Sigmoid colon (tissue), 4 donors: ENCODE measurements at regions not wholly inside any gene's neighbourhood (a gene's known extent, or its start where the extent isn't known, plus 50 kb on each side); places are given as distances from the start of the nearest gene placed in this dataset.

Experiments used
- EP300 ChIP-seq, 4 donors: sonication (generic); formaldehyde crosslinking; IDR thresholded peaks; one replicate each; pipeline ENCODE4 v1.6.1; 2017; ENCODE audit warnings: antibody characterized with exemption in 4 of 4
- POLR2A ChIP-seq, 2 donors: fragments of 450-650 bp; IDR thresholded peaks; one replicate each; pipeline ENCODE4 v1.6.1; 2016; ENCODE audit warnings: antibody characterized with exemption in 2 of 2, mild to moderate bottlenecking in 2 of 2, moderate library complexity in 2 of 2
- POLR2AphosphoS5 ChIP-seq, 4 donors: sonication (generic); formaldehyde crosslinking; IDR thresholded peaks; one replicate each; pipeline ENCODE4 v1.6.1; 2017; ENCODE audit warnings: antibody characterized with exemption in 4 of 4
- TF ChIP-seq, protein P1 (sequence below), 4 experiments: fragments of 450-650 bp in 3 of 4; fragments of 200-600 bp in 1 of 4; IDR thresholded peaks; one replicate each; pipeline ENCODE4 v1.5.1; 2016 to 2019; ENCODE audit warnings: antibody characterized with exemption in 4 of 4, mild to moderate bottlenecking in 3 of 4, moderate library complexity in 2 of 4

GRCh38 chr1:56313560-56313959 lies 265.8 kb downstream of the PLPP3 start:
- no peak for TF ChIP-seq POLR2A (IDR thresholded peaks at IDR 0.05)
- TF ChIP-seq, protein P1, sequence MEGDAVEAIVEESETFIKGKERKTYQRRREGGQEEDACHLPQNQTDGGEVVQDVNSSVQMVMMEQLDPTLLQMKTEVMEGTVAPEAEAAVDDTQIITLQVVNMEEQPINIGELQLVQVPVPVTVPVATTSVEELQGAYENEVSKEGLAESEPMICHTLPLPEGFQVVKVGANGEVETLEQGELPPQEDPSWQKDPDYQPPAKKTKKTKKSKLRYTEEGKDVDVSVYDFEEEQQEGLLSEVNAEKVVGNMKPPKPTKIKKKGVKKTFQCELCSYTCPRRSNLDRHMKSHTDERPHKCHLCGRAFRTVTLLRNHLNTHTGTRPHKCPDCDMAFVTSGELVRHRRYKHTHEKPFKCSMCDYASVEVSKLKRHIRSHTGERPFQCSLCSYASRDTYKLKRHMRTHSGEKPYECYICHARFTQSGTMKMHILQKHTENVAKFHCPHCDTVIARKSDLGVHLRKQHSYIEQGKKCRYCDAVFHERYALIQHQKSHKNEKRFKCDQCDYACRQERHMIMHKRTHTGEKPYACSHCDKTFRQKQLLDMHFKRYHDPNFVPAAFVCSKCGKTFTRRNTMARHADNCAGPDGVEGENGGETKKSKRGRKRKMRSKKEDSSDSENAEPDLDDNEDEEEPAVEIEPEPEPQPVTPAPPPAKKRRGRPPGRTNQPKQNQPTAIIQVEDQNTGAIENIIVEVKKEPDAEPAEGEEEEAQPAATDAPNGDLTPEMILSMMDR (IDR thresholded peaks at IDR 0.05) = no peak
- no peak for TF ChIP-seq POLR2AphosphoS5 (IDR thresholded peaks at IDR 0.05)
- TF ChIP-seq EP300 (IDR thresholded peaks at IDR 0.05) = no peak
